MM.1S (cell line): ENCODE measurements at regions not wholly inside any gene's neighbourhood (a gene's known extent, or its start where the extent isn't known, plus 50 kb on each side); places are given as distances from the start of the nearest gene placed in this dataset.

ENCODE experiments used
- CTCF ChIP-seq: fragments of 300-600 bp; sonication (generic); IDR thresholded peaks from 2 replicates; pipeline ENCODE4 v1.5.1; 2016; ENCODE audit warnings: antibody characterized with exemption, low read length, mixed read lengths
- EZH2 ChIP-seq: fragments of 300-600 bp; sonication (generic); optimal IDR thresholded peaks from 2 replicates; pipeline ENCODE3; 2017; ENCODE audit warnings: low read depth, mild to moderate bottlenecking, antibody characterized with exemption, low read length, mixed read lengths
- EZH2phosphoT487 ChIP-seq: fragments of 300-600 bp; sonication (generic); IDR thresholded peaks from 2 replicates; pipeline ENCODE4 v1.6.1; 2018; ENCODE audit warnings: antibody characterized with exemption, low read length

- TF ChIP-seq CTCF (no peak), EZH2 (no peak), EZH2phosphoT487 (no peak)
These were observed 56.4 kb upstream of the MIR17HG start for GRCh38 chr13:91291078-91291477.
